Erythroblast (primary cell): ENCODE measurements at regions not wholly inside any gene's neighbourhood (a gene's known extent, or its start where the extent isn't known, plus 50 kb on each side); places are given as distances from the start of the nearest gene placed in this dataset.

Source experiments
- GATA1 ChIP-seq: IDR thresholded peaks from 2 replicates; pipeline ENCODE4 v1.6.1; 2011; ENCODE audit warnings: low read depth, mild to moderate bottlenecking, control low read depth, low read length, moderate library complexity
- POLR2A ChIP-seq: IDR thresholded peaks from 2 replicates; pipeline ENCODE4 v1.6.1; 2011; ENCODE audit warnings: mild to moderate bottlenecking, low read length

DNA sequence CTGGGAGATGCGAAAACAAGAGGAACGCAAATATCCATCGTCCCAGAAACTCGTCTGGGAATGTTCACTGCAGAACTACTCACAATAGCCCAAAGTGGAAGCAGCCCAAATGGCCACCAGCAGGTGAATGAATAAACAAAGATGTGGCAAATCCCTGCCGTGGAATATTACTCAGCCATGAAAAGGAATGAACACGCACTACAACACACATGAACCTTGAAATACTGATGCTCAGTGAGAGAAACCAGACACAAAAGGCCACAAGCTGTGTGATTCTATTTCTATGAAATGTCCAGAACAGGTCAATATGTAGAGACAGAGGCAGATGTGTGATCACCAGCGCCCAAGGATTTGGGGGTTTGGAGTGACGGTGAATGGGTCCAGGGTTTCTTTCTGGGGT lies 169.8 kb downstream of the IRF8 start:
- TF ChIP-seq POLR2A (no peak), GATA1 (no peak)
